CD4-positive, alpha-beta memory T cell (primary cell): ENCODE measurements at regions not wholly inside any gene's neighbourhood (a gene's known extent, or its start where the extent isn't known, plus 50 kb on each side); places are given as distances from the start of the nearest gene placed in this dataset.

ENCODE experiments used
- CTCF ChIA-PET: fragments of 350-600 bp; sonication (Branson Sonifier 250); formaldehyde crosslinking; loops from one replicate; lab custom pipeline; 2021; ENCODE audit warnings: inconsistent platforms; ENCODE audit not compliant: partially characterized antibody; lab: Charles Lee
- POLR2A ChIA-PET: fragments of 350-600 bp; sonication (Branson Sonifier 250); formaldehyde crosslinking; loops from one replicate; lab custom pipeline; 2021; ENCODE audit not compliant: partially characterized antibody; lab: Charles Lee
- DNase-seq, 5 donors: peaks; one replicate each; pipeline versions ENCODE4 v3.0.0 to v3.0.0-alpha.2; 2020 to 2022; ENCODE audit warnings: mixed read lengths in 1 of 5
- H3K27ac ChIP-seq: one replicate; pipeline ENCODE4 v1.7.0; 2013; ENCODE audit warnings: low read depth, low read length
- H3K27me3 ChIP-seq: 2 replicates; pipeline ENCODE4 v1.7.0; 2013; ENCODE audit warnings: mild to moderate bottlenecking, low read length, moderate library complexity; ENCODE audit not compliant: insufficient read depth
- H3K36me3 ChIP-seq: 2 replicates; pipeline ENCODE4 v1.7.0; 2013; ENCODE audit warnings: mild to moderate bottlenecking, low read length, moderate library complexity; ENCODE audit not compliant: insufficient read depth
- H3K4me1 ChIP-seq: 2 replicates; pipeline ENCODE4 v1.7.0; 2013; ENCODE audit warnings: mild to moderate bottlenecking, low read length, moderate library complexity; ENCODE audit not compliant: insufficient read depth
- H3K4me3 ChIP-seq, 2 donors: one replicate each; pipeline ENCODE4 v1.7.0; 2013; ENCODE audit warnings: low read length in 2 of 2, mild to moderate bottlenecking in 1 of 2
- H3K9me3 ChIP-seq, 2 donors: one replicate each; pipeline ENCODE4 v1.7.0; 2013; ENCODE audit warnings: low read length in 2 of 2, control low read depth in 1 of 2; ENCODE audit not compliant: control insufficient read depth in 1 of 2
- H3K27ac Mint-ChIP-seq, 7 donors: one replicate each; pipeline ENCODE4 v1.8.0; 2020 to 2021; ENCODE audit warnings: mixed read lengths in 7 of 7, mild to moderate bottlenecking in 6 of 7, inconsistent platforms in 3 of 7, moderate library complexity in 3 of 7
- H3K27me3 Mint-ChIP-seq, 2 donors: one replicate each; pipeline ENCODE4 v1.8.0; 2020 to 2021; ENCODE audit warnings: mixed read lengths in 2 of 2
- H3K36me3 Mint-ChIP-seq, 2 donors: one replicate each; pipeline ENCODE4 v1.8.0; 2020 to 2021; ENCODE audit warnings: mixed read lengths in 2 of 2, inconsistent platforms in 1 of 2, mild to moderate bottlenecking in 1 of 2
- H3K4me1 Mint-ChIP-seq, 4 donors: one replicate each; pipeline ENCODE4 v1.8.0; 2020 to 2021; ENCODE audit warnings: mixed read lengths in 4 of 4, mild to moderate bottlenecking in 1 of 4
- H3K4me3 Mint-ChIP-seq, 8 donors: one replicate each; pipeline ENCODE4 v1.8.0; 2020 to 2021; ENCODE audit warnings: mixed read lengths in 8 of 8, mild to moderate bottlenecking in 7 of 8, moderate library complexity in 6 of 8, inconsistent platforms in 3 of 8
- H3K9me3 Mint-ChIP-seq, 8 donors: one replicate each; pipeline ENCODE4 v1.8.0; 2020 to 2021; ENCODE audit warnings: mixed read lengths in 8 of 8, mild to moderate bottlenecking in 5 of 8, inconsistent platforms in 3 of 8, moderate library complexity in 1 of 8
- intact Hi-C: fragments of 100-400 bp; cut with micrococcal nuclease; formaldehyde crosslinking; loops from one replicate; pipeline ENCODE4 v1.15.1; 2023

DNA sequence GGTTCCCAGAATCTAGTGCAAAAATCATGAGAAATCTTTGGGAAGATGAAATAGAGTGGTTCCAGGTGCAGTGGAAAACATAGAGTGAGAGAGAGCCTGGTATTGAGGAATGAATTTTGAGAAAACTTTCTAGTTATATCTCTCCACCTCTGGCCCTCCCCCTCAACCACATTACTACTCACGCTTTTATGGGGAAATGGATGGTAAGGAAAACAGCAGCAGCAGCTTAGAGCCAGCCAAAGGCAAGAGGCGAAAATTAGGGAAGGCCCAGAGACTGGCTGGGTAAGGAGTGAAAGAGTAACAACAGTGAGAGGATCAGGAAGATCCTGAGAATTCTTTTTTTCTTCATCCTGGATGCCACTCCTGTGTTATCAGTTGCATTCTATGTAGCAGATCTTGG lies 187.9 kb upstream of the ECI2 start:
- Histone ChIP-seq H3K27me3 (no peaks in the 10 kb centered on the region), H3K4me1 (no peaks in the 10 kb centered on the region), H3K36me3 (no peaks in the 10 kb centered on the region), H3K4me3 (no peak overlapping the region), H3K9me3 (no peaks in the 10 kb centered on the region), H3K27ac (no peak overlapping the region)
- ChIA-PET POLR2A (no interaction called here), CTCF (no interaction called here)
- Mint-ChIP-seq H3K4me1 (no peaks in the 10 kb centered on the region), H3K36me3 (no peaks in the 10 kb centered on the region), H3K4me3 (no peak overlapping the region), H3K27ac (no peak overlapping the region), H3K9me3 (peaks cover 0 to 2% (median 0%) of the 10 kb centered on the region in 8 donors), H3K27me3 (peaks cover 10% of the 10 kb centered on the region in 2 donors)
- no peak for DNase-seq
- intact Hi-C loops: no loop called here

DNA sequence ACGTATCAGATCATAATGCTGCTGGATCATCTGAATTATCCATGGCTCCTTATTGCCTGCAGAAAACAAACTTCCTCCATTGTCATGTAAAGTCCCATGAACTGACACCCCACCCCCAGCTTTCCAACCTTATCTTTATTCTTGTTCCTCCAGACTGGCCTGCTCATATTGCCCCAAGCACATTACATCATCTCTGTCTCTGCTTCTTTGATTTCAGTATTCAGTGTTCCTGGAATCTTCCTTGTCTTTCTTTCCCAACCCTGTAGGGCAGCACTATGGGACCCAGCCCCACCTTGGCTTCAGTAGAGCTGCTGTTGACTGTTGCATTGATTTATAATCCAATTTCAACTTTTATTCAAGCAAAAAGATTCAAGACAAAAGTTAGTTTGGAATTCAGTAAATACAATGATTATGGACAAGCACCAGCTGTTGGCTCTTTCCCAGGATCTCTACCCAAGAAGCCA lies 187.5 kb upstream of the ECI2 start:
- peak overlapping the region in 1 of 7 donors; percentile 31 for H3K27ac Mint-ChIP-seq
- CTCF ChIA-PET: no interaction called here

DNA sequence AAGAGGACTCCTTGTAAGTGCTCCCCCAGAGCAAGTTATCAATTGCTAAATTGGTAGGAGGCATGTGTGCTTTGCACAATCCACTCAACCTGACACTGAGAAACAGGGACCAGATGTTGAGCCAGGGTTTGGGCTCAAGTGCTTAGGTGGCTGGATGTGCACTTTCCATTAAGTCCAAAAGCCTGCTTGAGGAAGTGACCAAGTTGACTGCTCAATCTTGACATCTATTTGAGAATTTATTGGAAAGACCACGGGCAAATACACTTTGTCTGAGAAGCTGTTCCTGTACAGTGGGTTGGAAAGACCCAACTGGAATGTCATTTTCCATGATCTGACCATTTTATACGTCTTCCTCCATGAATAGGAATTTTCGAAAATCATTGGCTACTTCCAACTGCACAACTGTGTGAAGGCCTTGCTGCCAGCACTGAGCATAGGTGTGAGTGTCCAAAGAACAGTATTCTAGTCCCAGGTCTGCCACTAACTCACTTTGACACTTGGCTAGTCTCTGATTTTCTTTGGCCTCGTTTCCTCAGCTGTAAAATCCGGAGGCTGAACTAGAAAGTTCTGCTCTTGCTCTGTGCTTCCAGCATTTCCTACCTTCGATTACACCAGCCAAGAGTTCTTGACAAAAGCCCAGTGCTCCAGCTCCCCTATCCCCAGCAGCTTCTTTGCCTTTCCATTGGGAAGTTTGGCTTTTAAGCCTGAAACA lies 186.9 kb upstream of the ECI2 start:
- H3K27me3 Mint-ChIP-seq: peaks cover 7 to 13% of the 10 kb centered on the region in 2 donors
- POLR2A ChIA-PET: no interaction called here
- CTCF ChIA-PET: no interaction called here
- no peaks in the 10 kb centered on the region for H3K36me3 Mint-ChIP-seq
- no peaks in the 10 kb centered on the region for H3K27me3 ChIP-seq
- intact Hi-C loops: no loop called here
- peak overlapping the region in 1 of 7 donors; percentile 31 for H3K27ac Mint-ChIP-seq
- DNase-seq: no peak
- no peaks in the 10 kb centered on the region for H3K36me3 ChIP-seq
- no peak overlapping the region for H3K27ac ChIP-seq
- H3K9me3 ChIP-seq: no peaks in the 10 kb centered on the region
- peaks cover 0 to 2% (median 0%) of the 10 kb centered on the region in 8 donors for H3K9me3 Mint-ChIP-seq
- H3K4me1 Mint-ChIP-seq: no peaks in the 10 kb centered on the region
- no peaks in the 10 kb centered on the region for H3K4me1 ChIP-seq
- no peak overlapping the region for H3K4me3 ChIP-seq
- no peak overlapping the region for H3K4me3 Mint-ChIP-seq

More for the DNA sequence above, 187.5 kb upstream of the ECI2 start:
- Histone ChIP-seq H3K36me3 (no peaks in the 10 kb centered on the region), H3K27ac (no peak overlapping the region), H3K9me3 (no peaks in the 10 kb centered on the region), H3K4me1 (no peaks in the 10 kb centered on the region), H3K4me3 (no peak overlapping the region), H3K27me3 (no peaks in the 10 kb centered on the region)
- H3K4me3 Mint-ChIP-seq: no peak overlapping the region
- peaks cover 0 to 2% (median 0%) of the 10 kb centered on the region in 8 donors for H3K9me3 Mint-ChIP-seq
- DNase-seq: no peak
- H3K36me3 Mint-ChIP-seq: no peaks in the 10 kb centered on the region
- POLR2A ChIA-PET: no interaction called here
- peaks cover 10 to 13% of the 10 kb centered on the region in 2 donors for H3K27me3 Mint-ChIP-seq
- intact Hi-C loops: no loop called here
- no peaks in the 10 kb centered on the region for H3K4me1 Mint-ChIP-seq

DNA sequence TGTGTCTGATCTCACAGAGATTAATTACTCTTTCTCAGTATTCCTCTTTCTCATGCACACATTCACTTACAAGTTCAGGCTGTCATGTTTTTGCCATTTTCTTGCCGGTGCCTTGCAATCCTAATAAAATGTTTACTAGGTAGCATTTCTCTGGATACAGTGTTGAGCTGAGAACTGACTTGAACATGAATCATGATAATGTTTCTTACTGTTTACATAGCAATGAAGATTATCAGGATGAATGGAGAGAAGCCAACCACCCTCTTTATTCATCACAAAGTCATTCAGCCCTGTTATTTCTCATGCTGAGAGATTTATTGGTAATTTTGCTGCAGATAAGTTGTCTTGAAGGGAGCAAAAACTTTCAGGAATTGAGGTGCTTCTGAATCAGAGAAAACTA lies 185.5 kb upstream of the ECI2 start:
- Histone ChIP-seq H3K27ac (no peak overlapping the region), H3K9me3 (no peaks in the 10 kb centered on the region), H3K27me3 (no peaks in the 10 kb centered on the region), H3K4me1 (no peaks in the 10 kb centered on the region), H3K36me3 (no peaks in the 10 kb centered on the region), H3K4me3 (no peak overlapping the region)
- POLR2A ChIA-PET: no interaction called here
- Mint-ChIP-seq H3K27ac (no peak overlapping the region), H3K36me3 (no peaks in the 10 kb centered on the region), H3K4me1 (no peaks in the 10 kb centered on the region), H3K27me3 (peaks cover 4 to 15% of the 10 kb centered on the region in 2 donors), H3K9me3 (peaks cover 0 to 2% (median 0%) of the 10 kb centered on the region in 8 donors), H3K4me3 (no peak overlapping the region)
- intact Hi-C loops: no loop called here
- CTCF ChIA-PET: no interaction called here
- no peak for DNase-seq

DNA sequence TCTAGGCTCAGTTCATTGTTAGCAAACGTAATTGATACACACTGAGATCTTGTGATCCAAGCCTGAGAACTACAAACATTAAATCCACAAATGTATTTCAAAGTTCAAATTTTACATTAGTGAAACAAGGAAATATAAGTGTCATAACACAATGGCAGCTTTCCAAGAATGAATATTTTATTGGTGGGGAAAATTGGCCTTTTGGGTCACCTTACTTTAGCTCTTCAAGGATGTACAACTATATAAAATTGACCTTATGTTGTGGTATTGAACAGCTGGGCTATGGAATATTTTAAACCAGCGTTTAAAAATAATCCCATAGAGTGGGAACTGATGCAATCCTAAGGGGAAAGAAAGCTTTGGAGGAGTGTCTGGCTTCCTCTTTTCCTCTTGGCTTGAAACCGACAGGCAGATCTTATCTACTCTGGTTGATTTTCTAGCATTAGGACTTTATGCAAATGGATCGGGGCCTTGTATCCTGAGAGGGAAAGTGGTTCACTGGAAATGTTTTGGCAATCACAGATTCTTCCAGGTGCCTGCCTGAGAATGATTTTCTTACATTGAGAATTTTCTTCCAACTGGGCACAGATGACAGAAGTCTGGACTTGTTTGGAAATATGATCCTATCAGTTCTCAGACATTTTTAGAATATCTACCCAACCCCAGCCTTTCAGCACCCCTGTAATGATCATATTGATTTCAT lies 184.8 kb upstream of the ECI2 start:
- POLR2A ChIA-PET: no interaction called here
- peaks cover 0 to 2% of the 10 kb centered on the region in 2 donors for H3K36me3 Mint-ChIP-seq
- CTCF ChIA-PET: no interaction called here
- no peak overlapping the region for H3K27ac Mint-ChIP-seq
- no peak overlapping the region for H3K4me3 Mint-ChIP-seq
- Histone ChIP-seq H3K27ac (no peak overlapping the region), H3K4me1 (no peaks in the 10 kb centered on the region), H3K36me3 (no peaks in the 10 kb centered on the region), H3K4me3 (no peak overlapping the region), H3K27me3 (no peaks in the 10 kb centered on the region), H3K9me3 (no peaks in the 10 kb centered on the region)
- peaks cover 0 to 8% (median 0%) of the 10 kb centered on the region in 8 donors for H3K9me3 Mint-ChIP-seq
- H3K27me3 Mint-ChIP-seq: peaks cover 4 to 18% of the 10 kb centered on the region in 2 donors
- intact Hi-C loops: no loop called here
- no peaks in the 10 kb centered on the region for H3K4me1 Mint-ChIP-seq
- no peak for DNase-seq

DNA sequence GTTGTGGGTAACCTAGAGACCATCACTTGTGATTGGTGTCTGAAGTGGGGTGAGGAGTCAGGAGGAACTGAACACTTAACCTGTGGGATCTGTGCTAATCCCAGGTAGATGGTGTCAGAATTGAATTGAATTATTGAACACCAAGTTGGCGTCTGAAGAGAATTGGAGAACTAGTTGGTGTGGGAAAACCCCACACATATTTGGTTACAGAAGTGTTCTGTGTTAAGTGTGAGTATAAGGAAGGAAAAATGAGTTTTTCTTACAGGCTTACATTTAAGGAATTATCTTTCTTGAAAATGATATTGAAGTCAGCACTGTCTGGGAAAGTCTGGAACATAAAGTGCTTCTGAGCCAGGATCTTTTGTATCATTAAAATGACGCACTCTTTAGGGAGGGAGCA lies 182.9 kb upstream of the ECI2 start:
- H3K4me1 Mint-ChIP-seq: no peaks in the 10 kb centered on the region
- Histone ChIP-seq H3K27me3 (no peaks in the 10 kb centered on the region), H3K9me3 (no peaks in the 10 kb centered on the region), H3K4me3 (no peak overlapping the region), H3K36me3 (no peaks in the 10 kb centered on the region), H3K27ac (no peak overlapping the region), H3K4me1 (no peaks in the 10 kb centered on the region)
- peaks cover 4 to 18% of the 10 kb centered on the region in 2 donors for H3K27me3 Mint-ChIP-seq
- no peak overlapping the region for H3K27ac Mint-ChIP-seq
- peaks cover 0 to 18% (median 5%) of the 10 kb centered on the region in 8 donors for H3K9me3 Mint-ChIP-seq
- no peak for DNase-seq
- ChIA-PET POLR2A (no interaction called here), CTCF (no interaction called here)
- H3K4me3 Mint-ChIP-seq: no peak overlapping the region
- intact Hi-C loops: no loop called here
- peaks cover 0 to 2% of the 10 kb centered on the region in 2 donors for H3K36me3 Mint-ChIP-seq

DNA sequence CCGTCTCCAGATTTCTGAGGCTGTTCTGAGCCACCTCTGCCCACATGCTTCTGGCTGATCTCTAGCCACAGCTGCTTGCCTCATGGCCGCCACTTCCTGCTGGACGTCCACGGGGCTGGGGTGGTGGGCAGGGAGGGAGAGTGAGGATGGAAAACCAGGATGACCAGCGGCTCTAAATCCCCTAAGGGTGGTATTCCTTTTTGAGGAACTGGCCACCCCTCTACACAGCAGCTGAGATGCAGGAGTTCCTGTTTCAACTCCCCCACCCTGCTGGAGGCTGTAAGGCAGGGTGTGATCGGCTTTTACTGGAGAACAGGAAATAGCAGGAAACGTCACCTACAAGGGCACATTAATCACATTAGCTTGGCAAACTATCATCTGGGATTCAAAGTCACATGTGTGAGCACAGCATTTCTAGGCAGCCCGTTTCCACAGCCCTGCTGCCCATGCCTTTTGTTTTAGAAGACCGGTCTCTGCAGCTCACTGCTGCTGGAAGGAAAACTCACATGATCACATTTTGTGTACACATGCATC lies 181.6 kb upstream of the ECI2 start:
- ChIA-PET POLR2A (no interaction called here), CTCF (no interaction called here)
- Mint-ChIP-seq H3K27ac (no peak overlapping the region), H3K9me3 (peaks cover 0 to 27% (median 18%) of the 10 kb centered on the region in 8 donors), H3K4me3 (no peak overlapping the region), H3K27me3 (peaks cover 4 to 8% of the 10 kb centered on the region in 2 donors), H3K36me3 (peaks cover 0 to 4% of the 10 kb centered on the region in 2 donors), H3K4me1 (no peaks in the 10 kb centered on the region)
- H3K27ac ChIP-seq: no peak overlapping the region
- no peaks in the 10 kb centered on the region for H3K4me1 ChIP-seq
- intact Hi-C loops: no loop called here
- H3K9me3 ChIP-seq: no peaks in the 10 kb centered on the region
- no peaks in the 10 kb centered on the region for H3K27me3 ChIP-seq
- no peaks in the 10 kb centered on the region for H3K36me3 ChIP-seq
- H3K4me3 ChIP-seq: no peak overlapping the region
- DNase-seq: no peak
